VCaP (cell line): ENCODE measurements at regions not wholly inside any gene's neighbourhood (a gene's known extent, or its start where the extent isn't known, plus 50 kb on each side); places are given as distances from the start of the nearest gene placed in this dataset.

Experiments used
- H3K27ac ChIP-seq: fragments of 450-650 bp; 2 replicates; pipeline ENCODE4 v1.5.1; 2017
- CTCF ChIP-seq: fragments of 450-650 bp; conservative IDR thresholded peaks from 2 replicates; pipeline ENCODE4 v1.5.1; 2017; ENCODE audit warnings: mild to moderate bottlenecking, moderate library complexity

- TF ChIP-seq CTCF: no peak
- no peak overlapping the region for H3K27ac ChIP-seq
Measured at GRCh38 chr9:134504106-134504385, 137.6 kb upstream of the COL5A1 start.

- no peak for TF ChIP-seq CTCF
- no peak overlapping the region for H3K27ac ChIP-seq
Measured at GRCh38 chr9:134505032-134505431, 136.6 kb upstream of the COL5A1 start.

- no peak for TF ChIP-seq CTCF
- H3K27ac ChIP-seq: no peak overlapping the region
Measured at GRCh38 chr9:134509281-134509680, 132.3 kb upstream of the COL5A1 start.

- no peak for TF ChIP-seq CTCF
- H3K27ac ChIP-seq: no peak overlapping the region
Measured at GRCh38 chr9:134509817-134510216, 131.8 kb upstream of the COL5A1 start.

- H3K27ac ChIP-seq: no peak overlapping the region
- no peak for TF ChIP-seq CTCF
Measured at GRCh38 chr9:134514503-134514902, 127.1 kb upstream of the COL5A1 start.

GRCh38 chr9:134515026-134515821 is 126.4 kb upstream of the COL5A1 start:
- no peak for TF ChIP-seq CTCF
- H3K27ac ChIP-seq: peak overlapping the region; percentile 19; the same call in 1 of the 2 replicates

- peak overlapping the region; percentile 19 for H3K27ac ChIP-seq
- TF ChIP-seq CTCF: no peak
Measured at GRCh38 chr9:134516464-134516863, 125.1 kb upstream of the COL5A1 start.
